Hepatocyte (in vitro differentiated cells): ENCODE measurements at regions not wholly inside any gene's neighbourhood (a gene's known extent, or its start where the extent isn't known, plus 50 kb on each side); places are given as distances from the start of the nearest gene placed in this dataset.

Source experiments
- DNase-seq: peaks from one replicate; pipeline ENCODE4 v3.0.0-alpha.2; 2016; ENCODE audit warnings: low spot score
- H2AFZ ChIP-seq: fragments of 200-600 bp; sonication (generic); 2 replicates; pipeline ENCODE4 v1.6.0; 2016; ENCODE audit warnings: antibody characterized with exemption, mild to moderate bottlenecking
- H3K27ac ChIP-seq: fragments of 200-600 bp; sonication (generic); 2 replicates; pipeline ENCODE4 v1.5.1; 2016; ENCODE audit warnings: mild to moderate bottlenecking
- H3K27me3 ChIP-seq: fragments of 200-600 bp; sonication (generic); 2 replicates; pipeline ENCODE4 v1.6.1; 2016
- H3K36me3 ChIP-seq: fragments of 200-600 bp; sonication (generic); replicated peaks from 2 replicates; pipeline ENCODE4 v1.5.1; 2016; ENCODE audit warnings: low read depth; ENCODE audit not compliant: insufficient read depth
- H3K4me1 ChIP-seq: fragments of 200-600 bp; sonication (generic); 2 replicates; pipeline ENCODE4 v1.5.1; 2016; ENCODE audit warnings: mild to moderate bottlenecking, moderate library complexity; ENCODE audit not compliant: insufficient read depth
- H3K4me2 ChIP-seq: fragments of 200-600 bp; sonication (generic); 2 replicates; pipeline ENCODE4 v1.6.0; 2016
- H3K4me3 ChIP-seq: fragments of 200-600 bp; sonication (generic); 2 replicates; pipeline ENCODE4 v1.5.1; 2016; ENCODE audit warnings: mild to moderate bottlenecking
- H3K79me2 ChIP-seq: fragments of 200-600 bp; sonication (generic); 2 replicates; pipeline ENCODE4 v1.6.0; 2017; ENCODE audit warnings: mild to moderate bottlenecking
- H3K9me2 ChIP-seq: fragments of 200-600 bp; sonication (generic); replicated peaks from 2 replicates; pipeline ENCODE4 v1.6.0; 2017; ENCODE audit warnings: mild to moderate bottlenecking; ENCODE audit not compliant: insufficient read depth
- H3K9me3 ChIP-seq: fragments of 200-600 bp; sonication (generic); 2 replicates; pipeline ENCODE4 v1.5.1; 2016; ENCODE audit warnings: low read depth, mild to moderate bottlenecking
- H4K20me1 ChIP-seq: fragments of 200-600 bp; sonication (generic); 2 replicates; pipeline ENCODE4 v1.6.0; 2016; ENCODE audit warnings: mild to moderate bottlenecking; ENCODE audit not compliant: insufficient read depth, poor library complexity, severe bottlenecking
- CTCF ChIP-seq: fragments of 200-600 bp; sonication (generic); IDR thresholded peaks from 2 replicates; pipeline ENCODE4 v1.5.1; 2016; ENCODE audit warnings: antibody characterized with exemption, mild to moderate bottlenecking; ENCODE audit not compliant: poor library complexity
- EZH2 ChIP-seq: fragments of 200-600 bp; sonication (generic); IDR thresholded peaks from 2 replicates; pipeline ENCODE4 v1.6.1; 2016; ENCODE audit warnings: antibody characterized with exemption, mild to moderate bottlenecking, borderline replicate concordance
- EZH2phosphoT487 ChIP-seq: fragments of 200-600 bp; sonication (generic); IDR thresholded peaks from one replicate; pipeline ENCODE4 v1.6.1; 2018; ENCODE audit warnings: antibody characterized with exemption, mild to moderate bottlenecking, low read depth, moderate library complexity; ENCODE audit not compliant: unreplicated experiment, severe bottlenecking
- WGBS: methylation state at CpG from one replicate; pipeline ENCODE4 v1.1.6; 2016; ENCODE audit warnings: low lambda C conversion rate; ENCODE audit errors: missing lambda C conversion rate; 5-methylcytosine and 5-hydroxymethylcytosine counted together

DNA sequence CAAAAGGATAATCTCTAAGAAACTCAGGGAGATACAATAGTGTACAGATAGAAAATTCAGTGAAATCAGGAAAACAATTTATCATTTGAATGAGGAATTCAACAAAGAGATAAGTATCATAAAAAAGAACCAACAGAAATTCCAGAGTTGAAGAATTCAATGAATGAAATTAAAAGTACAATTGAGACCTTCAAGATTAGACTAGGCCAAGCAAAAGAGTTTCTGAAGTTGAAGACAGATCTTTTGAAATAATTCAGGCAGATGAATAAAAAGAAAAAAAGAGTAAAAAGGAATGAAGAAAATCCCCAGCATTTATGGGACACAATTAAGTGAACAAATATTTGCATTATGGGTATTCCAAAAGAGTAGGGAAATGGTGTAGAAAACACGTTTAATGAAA, 412.6 kb downstream of the TMEM121 start:
- Histone ChIP-seq H3K4me1 (no peaks in the 10 kb centered on the region), H3K4me2 (no peak overlapping the region), H3K9me2 (no peaks in the 10 kb centered on the region), H3K27me3 (no peaks in the 10 kb centered on the region), H2AFZ (no peak overlapping the region), H4K20me1 (no peaks in the 10 kb centered on the region), H3K27ac (no peak overlapping the region), H3K4me3 (no peak overlapping the region), H3K36me3 (no peaks in the 10 kb centered on the region), H3K79me2 (no peaks in the 10 kb centered on the region), H3K9me3 (no peaks in the 10 kb centered on the region)
- TF ChIP-seq EZH2 (no peak), EZH2phosphoT487 (no peak), CTCF (no peak)
- no peak for DNase-seq
- WGBS, result 13% methylated on average over 1 of the region's 1 CpG

- Histone ChIP-seq H3K79me2 (no peaks in the 10 kb centered on the region), H3K4me1 (no peaks in the 10 kb centered on the region), H3K27me3 (no peaks in the 10 kb centered on the region), H2AFZ (no peak overlapping the region), H3K36me3 (no peaks in the 10 kb centered on the region), H3K4me3 (no peak overlapping the region), H3K9me3 (no peaks in the 10 kb centered on the region), H3K27ac (no peak overlapping the region), H4K20me1 (no peaks in the 10 kb centered on the region), H3K9me2 (no peaks in the 10 kb centered on the region), H3K4me2 (no peak overlapping the region)
- WGBS, result 65% methylated on average over 12 of the region's 12 CpGs
- TF ChIP-seq EZH2 (no peak), EZH2phosphoT487 (no peak), CTCF (no peak)
- no peak for DNase-seq
These were observed 413.6 kb downstream of the TMEM121 start for GRCh38 chr14:105939810-105940508.

GRCh38 chr14:105940534-105941225, 414.3 kb downstream of the TMEM121 start:
- Histone ChIP-seq H3K4me1 (no peaks in the 10 kb centered on the region), H3K4me3 (no peak overlapping the region), H4K20me1 (no peaks in the 10 kb centered on the region), H3K36me3 (no peaks in the 10 kb centered on the region), H3K9me3 (no peaks in the 10 kb centered on the region), H3K27ac (no peak overlapping the region), H2AFZ (no peak overlapping the region), H3K79me2 (no peaks in the 10 kb centered on the region), H3K4me2 (no peak overlapping the region), H3K27me3 (no peaks in the 10 kb centered on the region), H3K9me2 (no peaks in the 10 kb centered on the region)
- 75% methylated on average over 9 of the region's 9 CpGs for WGBS
- no peak for TF ChIP-seq EZH2phosphoT487
- TF ChIP-seq EZH2, result no peak
- no peak for TF ChIP-seq CTCF
- no peak for DNase-seq
